MCF 10A (cell line): ENCODE measurements at regions not wholly inside any gene's neighbourhood (a gene's known extent, or its start where the extent isn't known, plus 50 kb on each side); places are given as distances from the start of the nearest gene placed in this dataset.

Experiments used
- BruUV-seq: library from RNA; stranded (reverse); fragments of 400-500 nt; replicated peaks from 2 replicates; lab custom pipeline; 2021; lab: Mats Ljungman, UMichigan
- CTCF ChIA-PET: fragments of 300-600 bp; sonication (Branson Sonifier 250); formaldehyde crosslinking; extraction: SDS; loops from one replicate; lab custom pipeline; 2021; ENCODE audit warnings: antibody characterized with exemption, inconsistent platforms; lab: Yijun Ruan, JAX
- POLR2A ChIA-PET: fragments of 300-600, 350-650 bp; sonication (Branson Sonifier 250); formaldehyde crosslinking; extraction: SDS; loops from one replicate; lab custom pipeline; 2020; ENCODE audit warnings: antibody characterized with exemption, inconsistent platforms; lab: Yijun Ruan, JAX
- DNase-seq: peaks from one replicate; pipeline ENCODE4 v3.0.0-alpha.2; 2018; ENCODE audit not compliant: unreplicated experiment
- H3K27ac Mint-ChIP-seq: one replicate; pipeline ENCODE4 v1.8.0; 2022; ENCODE audit warnings: mild to moderate bottlenecking, low read depth, mixed read lengths; ENCODE audit not compliant: unreplicated experiment
- H3K27me3 Mint-ChIP-seq: one replicate; pipeline ENCODE4 v1.8.0; 2022; ENCODE audit warnings: mixed read lengths; ENCODE audit not compliant: insufficient read depth, unreplicated experiment
- H3K36me3 Mint-ChIP-seq: one replicate; pipeline ENCODE4 v1.8.0; 2022; ENCODE audit warnings: mild to moderate bottlenecking, moderate library complexity, mixed read lengths; ENCODE audit not compliant: insufficient read depth, unreplicated experiment
- H3K4me1 Mint-ChIP-seq: one replicate; pipeline ENCODE4 v1.8.0; 2022; ENCODE audit warnings: mixed read lengths; ENCODE audit not compliant: insufficient read depth, unreplicated experiment
- H3K4me3 Mint-ChIP-seq: one replicate; pipeline ENCODE4 v1.8.0; 2022; ENCODE audit warnings: mild to moderate bottlenecking, moderate library complexity, mixed read lengths; ENCODE audit not compliant: unreplicated experiment
- H3K9me3 Mint-ChIP-seq: one replicate; pipeline ENCODE4 v1.8.0; 2022; ENCODE audit warnings: mixed read lengths; ENCODE audit not compliant: unreplicated experiment
- CTCF ChIP-seq: fragments of 200-600 bp; IDR thresholded peaks from one replicate; pipeline ENCODE4 v1.8.0; 2022; ENCODE audit warnings: antibody characterized with exemption, mild to moderate bottlenecking; ENCODE audit not compliant: unreplicated experiment
- intact Hi-C: fragments of 100-400 bp; cut with micrococcal nuclease; formaldehyde crosslinking; loops from 2 replicates; pipeline ENCODE4 v1.14.1; 2022

GRCh38 chr3:77902675-77903074, 862.8 kb downstream of the ROBO2 start:
- Mint-ChIP-seq H3K4me3 (no peak overlapping the region), H3K4me1 (peaks cover 8% of the 10 kb centered on the region), H3K36me3 (no peaks in the 10 kb centered on the region), H3K27ac (no peak overlapping the region), H3K9me3 (peaks cover 5% of the 10 kb centered on the region), H3K27me3 (no peaks in the 10 kb centered on the region)
- ChIA-PET CTCF (interaction anchor here (0.7 kb wide), 1 partner anchor 130 kb away, joined by 3 read pairs; no protein-coding TSS in a partner anchor), POLR2A (no interaction called here)
- TF ChIP-seq CTCF = no peak
- intact Hi-C loops = no loop called here
- DNase-seq = no peak
- no TSS peak for BruUV-seq

GRCh38 chr3:77906102-77906709, 866.3 kb downstream of the ROBO2 start:
- POLR2A ChIA-PET = interaction anchor here (0.6 to 0.9 kb wide), 7 partner anchors 25 to 264 kb away, joined by 3 to 4 read pairs (median 3); no protein-coding TSS in a partner anchor
- H3K4me3 Mint-ChIP-seq = no peak overlapping the region
- no TSS peak for BruUV-seq
- no peak for TF ChIP-seq CTCF
- peaks cover 6% of the 10 kb centered on the region for H3K9me3 Mint-ChIP-seq
- H3K27ac Mint-ChIP-seq = no peak overlapping the region
- intact Hi-C loops = no loop called here
- peaks cover 8% of the 10 kb centered on the region for H3K4me1 Mint-ChIP-seq
- peak; percentile 72 for DNase-seq
- H3K27me3 Mint-ChIP-seq = no peaks in the 10 kb centered on the region
- CTCF ChIA-PET = interaction anchor here (0.8 to 1.3 kb wide), 3 partner anchors 37 to 623 kb away, joined by 3 read pairs; no protein-coding TSS in a partner anchor
- H3K36me3 Mint-ChIP-seq = no peaks in the 10 kb centered on the region

DNA sequence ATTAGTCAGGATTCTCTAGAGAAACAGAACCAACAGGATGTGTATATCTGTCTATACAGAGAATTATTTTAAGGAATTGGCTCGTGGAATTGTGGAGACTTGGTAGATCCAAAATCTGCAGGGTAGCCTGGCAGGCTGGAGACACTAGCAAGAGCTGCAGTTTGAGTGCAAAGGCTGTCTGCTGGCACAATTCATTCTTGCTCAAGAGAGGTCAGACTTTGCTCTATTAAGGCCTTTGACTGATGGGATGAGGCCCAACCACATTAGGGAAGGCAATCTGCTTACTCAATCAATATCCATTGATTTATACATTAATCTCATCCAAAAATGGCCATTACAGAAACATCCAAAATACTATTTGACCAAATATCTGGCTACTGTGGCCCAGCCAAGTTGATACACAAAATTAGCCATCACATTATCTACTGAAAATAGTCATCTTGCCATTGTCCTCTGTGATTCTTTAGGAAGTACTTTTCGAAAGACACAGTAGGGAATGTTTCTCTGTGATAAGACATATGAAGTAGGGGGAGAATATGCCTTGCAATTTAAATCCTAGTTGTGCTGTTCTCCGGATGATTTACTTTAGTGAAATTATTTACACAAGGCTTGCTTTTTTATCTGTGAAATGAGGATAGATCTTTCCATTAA, 873.8 kb downstream of the ROBO2 start:
- TF ChIP-seq CTCF = no peak
- Mint-ChIP-seq H3K4me3 (no peak overlapping the region), H3K4me1 (no peaks in the 10 kb centered on the region), H3K9me3 (no peaks in the 10 kb centered on the region), H3K36me3 (no peaks in the 10 kb centered on the region), H3K27me3 (no peaks in the 10 kb centered on the region), H3K27ac (no peak overlapping the region)
- POLR2A ChIA-PET = no interaction called here
- no TSS peak for BruUV-seq
- no peak for DNase-seq
- CTCF ChIA-PET = no interaction called here
- intact Hi-C loops = no loop called here

DNA sequence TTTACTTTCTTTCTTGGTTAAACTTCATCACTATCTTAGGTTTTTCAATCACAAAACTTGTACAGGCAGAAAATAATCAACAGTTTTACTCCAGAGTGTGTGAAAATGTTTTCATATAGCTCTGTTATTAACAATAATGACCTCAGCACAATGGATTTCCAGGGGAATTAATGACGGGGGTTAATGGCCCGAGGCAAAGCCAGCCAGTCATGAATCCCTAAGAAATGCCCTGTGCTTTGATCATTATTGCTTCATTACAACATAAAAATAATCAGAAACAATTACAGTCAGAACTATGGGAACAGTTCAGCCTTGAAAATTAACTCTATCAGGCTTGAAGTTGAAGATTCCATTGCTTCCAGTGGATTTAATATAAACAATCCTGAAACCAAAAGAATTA, 875.4 kb downstream of the ROBO2 start:
- POLR2A ChIA-PET = no interaction called here
- intact Hi-C loops = no loop called here
- no TSS peak for BruUV-seq
- H3K27ac Mint-ChIP-seq = no peak overlapping the region
- no peaks in the 10 kb centered on the region for H3K27me3 Mint-ChIP-seq
- no peaks in the 10 kb centered on the region for H3K36me3 Mint-ChIP-seq
- no peaks in the 10 kb centered on the region for H3K9me3 Mint-ChIP-seq
- DNase-seq = no peak
- H3K4me3 Mint-ChIP-seq = no peak overlapping the region
- CTCF ChIA-PET = no interaction called here
- no peak for TF ChIP-seq CTCF
- H3K4me1 Mint-ChIP-seq = no peaks in the 10 kb centered on the region
